ENCODE measurements at regions not wholly inside any gene's neighbourhood (a gene's known extent, or its start where the extent isn't known, plus 50 kb on each side); places are given as distances from the start of the nearest gene placed in this dataset.

DNA sequence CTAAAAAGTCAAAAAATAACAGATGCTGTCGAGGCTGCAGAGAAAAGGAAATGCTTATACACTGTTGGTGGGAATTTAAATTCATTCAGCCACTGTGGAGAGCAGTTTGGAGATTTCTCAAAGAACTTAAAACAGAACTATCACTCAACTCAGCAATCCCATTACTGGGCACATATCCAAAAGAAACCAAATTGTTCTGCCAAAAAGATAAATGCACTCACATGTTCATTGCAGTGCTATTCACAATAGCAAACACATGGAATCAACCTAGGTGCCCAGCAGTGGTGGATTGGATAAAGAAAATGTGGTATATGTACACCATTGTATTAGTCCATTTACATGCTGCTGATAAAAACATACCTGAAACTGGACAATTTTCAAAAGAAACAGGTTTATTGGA lies 116.0 kb upstream of the VGLL2 start:
- TF ChIP-seq, protein P1, sequence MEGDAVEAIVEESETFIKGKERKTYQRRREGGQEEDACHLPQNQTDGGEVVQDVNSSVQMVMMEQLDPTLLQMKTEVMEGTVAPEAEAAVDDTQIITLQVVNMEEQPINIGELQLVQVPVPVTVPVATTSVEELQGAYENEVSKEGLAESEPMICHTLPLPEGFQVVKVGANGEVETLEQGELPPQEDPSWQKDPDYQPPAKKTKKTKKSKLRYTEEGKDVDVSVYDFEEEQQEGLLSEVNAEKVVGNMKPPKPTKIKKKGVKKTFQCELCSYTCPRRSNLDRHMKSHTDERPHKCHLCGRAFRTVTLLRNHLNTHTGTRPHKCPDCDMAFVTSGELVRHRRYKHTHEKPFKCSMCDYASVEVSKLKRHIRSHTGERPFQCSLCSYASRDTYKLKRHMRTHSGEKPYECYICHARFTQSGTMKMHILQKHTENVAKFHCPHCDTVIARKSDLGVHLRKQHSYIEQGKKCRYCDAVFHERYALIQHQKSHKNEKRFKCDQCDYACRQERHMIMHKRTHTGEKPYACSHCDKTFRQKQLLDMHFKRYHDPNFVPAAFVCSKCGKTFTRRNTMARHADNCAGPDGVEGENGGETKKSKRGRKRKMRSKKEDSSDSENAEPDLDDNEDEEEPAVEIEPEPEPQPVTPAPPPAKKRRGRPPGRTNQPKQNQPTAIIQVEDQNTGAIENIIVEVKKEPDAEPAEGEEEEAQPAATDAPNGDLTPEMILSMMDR (IDR thresholded peaks at IDR 0.05 in 4 of 5, conservative IDR thresholded peaks at IDR 0.05 in 1 of 5) = no peak
- no peak for TF ChIP-seq POLR2A (IDR thresholded peaks at IDR 0.05)

All from gastrocnemius medialis (tissue), 4 donors.